ENCODE measurements at regions not wholly inside any gene's neighbourhood (a gene's known extent, or its start where the extent isn't known, plus 50 kb on each side); places are given as distances from the start of the nearest gene placed in this dataset.

GRCh38 chr2:118296663-118297062, 208.4 kb downstream of the INSIG2 start:
- H3K4me2 ChIP-seq (ENCODE audit: insufficient read depth, low read length), result no peak overlapping the region
- no peak overlapping the region for H3K9ac ChIP-seq (ENCODE audit: insufficient read depth in 1 of 2, low read depth in 2 of 2, low read length in 2 of 2)
- no peaks in the 10 kb centered on the region for H3K79me2 ChIP-seq (ENCODE audit: control insufficient read depth, insufficient read depth, low read length)
- no peaks in the 10 kb centered on the region for H3K4me1 ChIP-seq (replicated peaks in 1 of 2; ENCODE audit: control insufficient read depth in 2 of 2, insufficient read depth in 2 of 2, low read length in 2 of 2)
- DNase-seq (ENCODE audit: extremely low read depth in 1 of 4, low spot score in 3 of 4) (no peak), ATAC-seq (no peak), FAIRE-seq (no peak)
- H3K4me3 ChIP-seq, result no peak overlapping the region
- WGBS (ENCODE audit: insufficient coverage, low coverage, missing lambda C conversion rate), result 0% methylated on average over 4 of the region's 4 CpGs
- H3K27ac ChIP-seq (ENCODE audit: extremely low read depth, low read depth, low read length), result no peak overlapping the region
- no peak overlapping the region for H2AFZ ChIP-seq (ENCODE audit: low read depth, low read length)
- no peaks in the 10 kb centered on the region for H4K20me1 ChIP-seq (replicated peaks; ENCODE audit: control insufficient read depth, insufficient read depth, low read length)
- no peaks in the 10 kb centered on the region for H3K36me3 ChIP-seq (ENCODE audit: control insufficient read depth, insufficient read depth, low read length)
- no TSS peak for BruUV-seq (replicated peaks)
- ChIA-PET CTCF (ENCODE audit: low intra/inter-chr PET ratio) (no interaction called here), POLR2A (no interaction called here)
- no peaks in the 10 kb centered on the region for H3K27me3 ChIP-seq (ENCODE audit: control insufficient read depth in 2 of 2, insufficient read depth in 2 of 2, low read length in 2 of 2)
- TF ChIP-seq PHF20 (IDR thresholded peaks at IDR 0.05; ENCODE audit: partially characterized antibody) (no peak), SPI1 (IDR thresholded peaks at IDR 0.05; ENCODE audit: borderline replicate concordance, low read depth, low read length) (no peak), ZNF830 (CRISPR knock-in tag; IDR thresholded peaks at IDR 0.05) (no peak), CSDE1 (IDR thresholded peaks at IDR 0.05) (no peak)
- intact Hi-C loops (cut with micrococcal nuclease), result no loop called here
- in situ Hi-C loops (cut with MboI), result no loop called here
- H3K9me3 ChIP-seq (replicated peaks; ENCODE audit: control insufficient read depth, insufficient read depth, low read depth, low read length), result no peaks in the 10 kb centered on the region
- H3K9me1 ChIP-seq (ENCODE audit: control insufficient read depth, insufficient read depth, low read length), result no peaks in the 10 kb centered on the region

GRCh38 chr2:118295592-118296390, 207.5 kb downstream of the INSIG2 start:
- Histone ChIP-seq H3K27ac (ENCODE audit: extremely low read depth, low read depth, low read length) (no peak overlapping the region), H3K9me1 (ENCODE audit: control insufficient read depth, insufficient read depth, low read length) (no peaks in the 10 kb centered on the region), H3K4me1 (replicated peaks in 1 of 2; ENCODE audit: control insufficient read depth in 2 of 2, insufficient read depth in 2 of 2, low read length in 2 of 2) (no peaks in the 10 kb centered on the region), H3K36me3 (ENCODE audit: control insufficient read depth, insufficient read depth, low read length) (no peaks in the 10 kb centered on the region), H3K4me2 (ENCODE audit: insufficient read depth, low read length) (no peak overlapping the region), H3K9ac (ENCODE audit: insufficient read depth in 1 of 2, low read depth in 2 of 2, low read length in 2 of 2) (no peak overlapping the region), H4K20me1 (replicated peaks; ENCODE audit: control insufficient read depth, insufficient read depth, low read length) (no peaks in the 10 kb centered on the region), H3K27me3 (ENCODE audit: control insufficient read depth in 2 of 2, insufficient read depth in 2 of 2, low read length in 2 of 2) (no peaks in the 10 kb centered on the region), H2AFZ (ENCODE audit: low read depth, low read length) (no peak overlapping the region), H3K79me2 (ENCODE audit: control insufficient read depth, insufficient read depth, low read length) (no peaks in the 10 kb centered on the region), H3K9me3 (replicated peaks; ENCODE audit: control insufficient read depth, insufficient read depth, low read depth, low read length) (no peaks in the 10 kb centered on the region), H3K4me3 (no peak overlapping the region)
- CTCF ChIA-PET (ENCODE audit: low intra/inter-chr PET ratio), result no interaction called here
- in situ Hi-C loops (cut with MboI) (no loop called here), intact Hi-C loops (cut with micrococcal nuclease) (no loop called here)
- DNase-seq (ENCODE audit: extremely low read depth in 1 of 4, low spot score in 3 of 4) (no peak), ATAC-seq (no peak), FAIRE-seq (no peak)
- POLR2A ChIA-PET, result no interaction called here
- BruUV-seq (replicated peaks), result no TSS peak
- WGBS (ENCODE audit: insufficient coverage, low coverage, missing lambda C conversion rate), result 1% methylated on average over 9 of the region's 9 CpGs
- TF ChIP-seq SRF (CRISPR knock-in tag; IDR thresholded peaks at IDR 0.05), result no peak
- TF ChIP-seq ZNF431 (CRISPR knock-in tag; IDR thresholded peaks at IDR 0.05), result peak; percentile 90

Measured in K562 (cell line).